ENCODE measurements at regions not wholly inside any gene's neighbourhood (a gene's known extent, or its start where the extent isn't known, plus 50 kb on each side); places are given as distances from the start of the nearest gene placed in this dataset.

DNA sequence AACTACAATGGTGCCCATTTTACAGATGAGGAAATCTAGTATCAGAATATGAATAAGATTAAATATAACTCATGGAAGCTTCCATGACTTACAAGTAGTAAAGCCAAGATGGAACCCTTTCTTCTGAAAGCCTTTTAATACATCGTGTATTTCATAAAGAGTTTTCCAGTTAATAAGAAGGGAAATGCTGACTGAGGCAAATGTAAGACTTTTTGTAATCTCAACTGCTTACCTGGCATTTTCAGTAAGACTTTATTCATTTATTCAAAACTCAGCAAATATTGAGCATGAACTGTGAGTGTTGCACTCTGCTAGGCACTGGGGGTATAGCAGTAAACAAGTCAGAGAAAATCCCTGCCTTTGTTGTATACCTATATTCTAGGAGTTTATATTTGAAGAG, 256.4 kb upstream of the THRB start:
- H3K4me3 Mint-ChIP-seq, result no peak overlapping the region
- Histone ChIP-seq H3F3A (replicated peaks; ENCODE audit: low read depth) (no peaks in the 10 kb centered on the region), H3K4me2 (no peak overlapping the region), H3K4me3 (no peak overlapping the region), H3K4me1 (ENCODE audit: insufficient read depth) (no peaks in the 10 kb centered on the region), H4K20me1 (replicated peaks; ENCODE audit: insufficient read depth) (no peaks in the 10 kb centered on the region), H3K27ac (ENCODE audit: low read depth) (no peak overlapping the region), H3K36me3 (ENCODE audit: insufficient read depth) (no peaks in the 10 kb centered on the region), H3K9me2 (ENCODE audit: insufficient read depth) (no peaks in the 10 kb centered on the region), H3K79me2 (replicated peaks; ENCODE audit: insufficient read depth) (no peaks in the 10 kb centered on the region), H2AFZ (no peak overlapping the region), H3K27me3 (ENCODE audit: insufficient read depth) (no peaks in the 10 kb centered on the region)
- no peak for TF ChIP-seq ZNF114 (CRISPR knock-in tag; IDR thresholded peaks at IDR 0.05)
- no peak for TF ChIP-seq NANOG (IDR thresholded peaks at IDR 0.05; ENCODE audit: borderline replicate concordance)
- TF ChIP-seq, protein P1, sequence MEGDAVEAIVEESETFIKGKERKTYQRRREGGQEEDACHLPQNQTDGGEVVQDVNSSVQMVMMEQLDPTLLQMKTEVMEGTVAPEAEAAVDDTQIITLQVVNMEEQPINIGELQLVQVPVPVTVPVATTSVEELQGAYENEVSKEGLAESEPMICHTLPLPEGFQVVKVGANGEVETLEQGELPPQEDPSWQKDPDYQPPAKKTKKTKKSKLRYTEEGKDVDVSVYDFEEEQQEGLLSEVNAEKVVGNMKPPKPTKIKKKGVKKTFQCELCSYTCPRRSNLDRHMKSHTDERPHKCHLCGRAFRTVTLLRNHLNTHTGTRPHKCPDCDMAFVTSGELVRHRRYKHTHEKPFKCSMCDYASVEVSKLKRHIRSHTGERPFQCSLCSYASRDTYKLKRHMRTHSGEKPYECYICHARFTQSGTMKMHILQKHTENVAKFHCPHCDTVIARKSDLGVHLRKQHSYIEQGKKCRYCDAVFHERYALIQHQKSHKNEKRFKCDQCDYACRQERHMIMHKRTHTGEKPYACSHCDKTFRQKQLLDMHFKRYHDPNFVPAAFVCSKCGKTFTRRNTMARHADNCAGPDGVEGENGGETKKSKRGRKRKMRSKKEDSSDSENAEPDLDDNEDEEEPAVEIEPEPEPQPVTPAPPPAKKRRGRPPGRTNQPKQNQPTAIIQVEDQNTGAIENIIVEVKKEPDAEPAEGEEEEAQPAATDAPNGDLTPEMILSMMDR (conservative IDR thresholded peaks at IDR 0.05; ENCODE audit: low read depth in 2 of 2), result no peak
- no peak for TF ChIP-seq EZH2 (IDR thresholded peaks at IDR 0.05; ENCODE audit: low read depth, unreplicated experiment)
- TF ChIP-seq JUNB (IDR thresholded peaks at IDR 0.05; ENCODE audit: unreplicated experiment), result no peak
- TF ChIP-seq EZH2phosphoT487 (IDR thresholded peaks at IDR 0.05; ENCODE audit: unreplicated experiment), result no peak
- TF ChIP-seq, protein P2, sequence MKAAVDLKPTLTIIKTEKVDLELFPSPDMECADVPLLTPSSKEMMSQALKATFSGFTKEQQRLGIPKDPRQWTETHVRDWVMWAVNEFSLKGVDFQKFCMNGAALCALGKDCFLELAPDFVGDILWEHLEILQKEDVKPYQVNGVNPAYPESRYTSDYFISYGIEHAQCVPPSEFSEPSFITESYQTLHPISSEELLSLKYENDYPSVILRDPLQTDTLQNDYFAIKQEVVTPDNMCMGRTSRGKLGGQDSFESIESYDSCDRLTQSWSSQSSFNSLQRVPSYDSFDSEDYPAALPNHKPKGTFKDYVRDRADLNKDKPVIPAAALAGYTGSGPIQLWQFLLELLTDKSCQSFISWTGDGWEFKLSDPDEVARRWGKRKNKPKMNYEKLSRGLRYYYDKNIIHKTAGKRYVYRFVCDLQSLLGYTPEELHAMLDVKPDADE (IDR thresholded peaks at IDR 0.05), result no peak
- TF ChIP-seq, protein P3, sequence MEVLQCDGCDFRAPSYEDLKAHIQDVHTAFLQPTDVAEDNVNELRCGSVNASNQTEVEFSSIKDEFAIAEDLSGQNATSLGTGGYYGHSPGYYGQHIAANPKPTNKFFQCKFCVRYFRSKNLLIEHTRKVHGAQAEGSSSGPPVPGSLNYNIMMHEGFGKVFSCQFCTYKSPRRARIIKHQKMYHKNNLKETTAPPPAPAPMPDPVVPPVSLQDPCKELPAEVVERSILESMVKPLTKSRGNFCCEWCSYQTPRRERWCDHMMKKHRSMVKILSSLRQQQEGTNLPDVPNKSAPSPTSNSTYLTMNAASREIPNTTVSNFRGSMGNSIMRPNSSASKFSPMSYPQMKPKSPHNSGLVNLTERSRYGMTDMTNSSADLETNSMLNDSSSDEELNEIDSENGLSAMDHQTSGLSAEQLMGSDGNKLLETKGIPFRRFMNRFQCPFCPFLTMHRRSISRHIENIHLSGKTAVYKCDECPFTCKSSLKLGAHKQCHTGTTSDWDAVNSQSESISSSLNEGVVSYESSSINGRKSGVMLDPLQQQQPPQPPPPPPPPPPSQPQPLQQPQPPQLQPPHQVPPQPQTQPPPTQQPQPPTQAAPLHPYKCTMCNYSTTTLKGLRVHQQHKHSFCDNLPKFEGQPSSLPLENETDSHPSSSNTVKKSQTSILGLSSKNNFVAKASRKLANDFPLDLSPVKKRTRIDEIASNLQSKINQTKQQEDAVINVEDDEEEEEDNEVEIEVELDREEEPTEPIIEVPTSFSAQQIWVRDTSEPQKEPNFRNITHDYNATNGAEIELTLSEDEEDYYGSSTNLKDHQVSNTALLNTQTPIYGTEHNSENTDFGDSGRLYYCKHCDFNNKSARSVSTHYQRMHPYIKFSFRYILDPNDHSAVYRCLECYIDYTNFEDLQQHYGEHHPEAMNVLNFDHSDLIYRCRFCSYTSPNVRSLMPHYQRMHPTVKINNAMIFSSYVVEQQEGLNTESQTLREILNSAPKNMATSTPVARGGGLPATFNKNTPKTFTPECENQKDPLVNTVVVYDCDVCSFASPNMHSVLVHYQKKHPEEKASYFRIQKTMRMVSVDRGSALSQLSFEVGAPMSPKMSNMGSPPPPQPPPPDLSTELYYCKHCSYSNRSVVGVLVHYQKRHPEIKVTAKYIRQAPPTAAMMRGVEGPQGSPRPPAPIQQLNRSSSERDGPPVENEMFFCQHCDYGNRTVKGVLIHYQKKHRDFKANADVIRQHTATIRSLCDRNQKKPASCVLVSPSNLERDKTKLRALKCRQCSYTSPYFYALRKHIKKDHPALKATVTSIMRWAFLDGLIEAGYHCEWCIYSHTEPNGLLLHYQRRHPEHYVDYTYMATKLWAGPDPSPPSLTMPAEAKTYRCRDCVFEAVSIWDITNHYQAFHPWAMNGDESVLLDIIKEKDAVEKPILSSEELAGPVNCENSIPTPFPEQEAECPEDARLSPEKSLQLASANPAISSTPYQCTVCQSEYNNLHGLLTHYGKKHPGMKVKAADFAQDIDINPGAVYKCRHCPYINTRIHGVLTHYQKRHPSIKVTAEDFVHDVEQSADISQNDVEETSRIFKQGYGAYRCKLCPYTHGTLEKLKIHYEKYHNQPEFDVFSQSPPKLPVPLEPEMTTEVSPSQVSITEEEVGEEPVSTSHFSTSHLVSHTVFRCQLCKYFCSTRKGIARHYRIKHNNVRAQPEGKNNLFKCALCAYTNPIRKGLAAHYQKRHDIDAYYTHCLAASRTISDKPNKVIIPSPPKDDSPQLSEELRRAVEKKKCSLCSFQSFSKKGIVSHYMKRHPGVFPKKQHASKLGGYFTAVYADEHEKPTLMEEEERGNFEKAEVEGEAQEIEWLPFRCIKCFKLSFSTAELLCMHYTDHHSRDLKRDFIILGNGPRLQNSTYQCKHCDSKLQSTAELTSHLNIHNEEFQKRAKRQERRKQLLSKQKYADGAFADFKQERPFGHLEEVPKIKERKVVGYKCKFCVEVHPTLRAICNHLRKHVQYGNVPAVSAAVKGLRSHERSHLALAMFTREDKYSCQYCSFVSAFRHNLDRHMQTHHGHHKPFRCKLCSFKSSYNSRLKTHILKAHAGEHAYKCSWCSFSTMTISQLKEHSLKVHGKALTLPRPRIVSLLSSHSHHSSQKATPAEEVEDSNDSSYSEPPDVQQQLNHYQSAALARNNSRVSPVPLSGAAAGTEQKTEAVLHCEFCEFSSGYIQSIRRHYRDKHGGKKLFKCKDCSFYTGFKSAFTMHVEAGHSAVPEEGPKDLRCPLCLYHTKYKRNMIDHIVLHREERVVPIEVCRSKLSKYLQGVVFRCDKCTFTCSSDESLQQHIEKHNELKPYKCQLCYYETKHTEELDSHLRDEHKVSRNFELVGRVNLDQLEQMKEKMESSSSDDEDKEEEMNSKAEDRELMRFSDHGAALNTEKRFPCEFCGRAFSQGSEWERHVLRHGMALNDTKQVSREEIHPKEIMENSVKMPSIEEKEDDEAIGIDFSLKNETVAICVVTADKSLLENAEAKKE (CRISPR knock-in tag; IDR thresholded peaks at IDR 0.05), result no peak
- TF ChIP-seq ZNF331 (CRISPR knock-in tag; IDR thresholded peaks at IDR 0.05; ENCODE audit: low read depth), result no peak
- TF ChIP-seq CREB1 (CRISPR knock-in tag; IDR thresholded peaks at IDR 0.05; ENCODE audit: low read depth), result no peak
- no peak for TF ChIP-seq POLR2AphosphoS5 (IDR thresholded peaks at IDR 0.05; ENCODE audit: low read depth)
- H3K36me3 Mint-ChIP-seq (ENCODE audit: low read depth), result no peaks in the 10 kb centered on the region
- no peaks in the 10 kb centered on the region for H3K27me3 Mint-ChIP-seq (ENCODE audit: insufficient read depth, low read depth, poor library complexity)
- DNase-seq (ENCODE audit: low spot score) (no peak), ATAC-seq (no peak)
- no peaks in the 10 kb centered on the region for H3K9me3 Mint-ChIP-seq
- no peaks in the 10 kb centered on the region for H3K4me1 Mint-ChIP-seq
- no peak overlapping the region for H3K27ac Mint-ChIP-seq
